PC-3 (cell line): ENCODE measurements at regions not wholly inside any gene's neighbourhood (a gene's known extent, or its start where the extent isn't known, plus 50 kb on each side); places are given as distances from the start of the nearest gene placed in this dataset.

Experiments used
- ATAC-seq: fragments of 200-7000 bp; cut with Tn5 transposase; 2 replicates; pipeline ENCODE4 v1.9.1; 2020; ENCODE audit warnings: mild to moderate bottlenecking, moderate library complexity
- BruUV-seq: library from RNA; stranded (reverse); fragments of 400-500 nt; replicated peaks from 2 replicates; lab custom pipeline; 2021; lab: Mats Ljungman, UMichigan
- CTCF ChIA-PET: fragments of 300-600 bp; sonication (Branson Sonifier 250); formaldehyde crosslinking; loops from one replicate; lab custom pipeline; 2022; ENCODE audit warnings: antibody characterized with exemption; lab: Charles Lee
- POLR2A ChIA-PET: fragments of 300-600 bp; sonication (Branson Sonifier 250); formaldehyde crosslinking; loops from one replicate; lab custom pipeline; 2022; ENCODE audit warnings: antibody characterized with exemption; ENCODE audit not compliant: unreplicated experiment; lab: Charles Lee
- DNase-seq: peaks from one replicate; pipeline ENCODE4 v3.0.0-alpha.2; 2015
- H2AFZ ChIP-seq: fragments of 300-600 bp; sonication (generic); 2 replicates; pipeline ENCODE4 v1.6.0; 2016; ENCODE audit warnings: antibody characterized with exemption, low read length
- H3F3A ChIP-seq: fragments of 300-600 bp; sonication (generic); one replicate; pipeline ENCODE4 v1.6.0; 2017; ENCODE audit warnings: antibody characterized with exemption, low read length, control low read depth, mild to moderate bottlenecking; ENCODE audit not compliant: unreplicated experiment
- H3K27ac ChIP-seq: fragments of 300-600 bp; sonication (generic); 2 replicates; pipeline ENCODE4 v1.5.1; 2016; ENCODE audit warnings: mild to moderate bottlenecking, low read length
- H3K27me3 ChIP-seq: fragments of 300-600 bp; sonication (generic); 2 replicates; pipeline ENCODE4 v1.6.1; 2016; ENCODE audit warnings: low read length, mixed read lengths
- H3K36me3 ChIP-seq: fragments of 300-600 bp; sonication (generic); 2 replicates; pipeline ENCODE4 v1.6.1; 2016; ENCODE audit warnings: low read depth, mixed run types, low read length, mixed read lengths
- H3K4me1 ChIP-seq: fragments of 300-600 bp; sonication (generic); 2 replicates; pipeline ENCODE4 v1.5.1; 2016; ENCODE audit warnings: low read length; ENCODE audit not compliant: insufficient read depth
- H3K4me2 ChIP-seq: fragments of 300-600 bp; sonication (generic); 2 replicates; pipeline ENCODE4 v1.6.0; 2016; ENCODE audit warnings: low read length
- H3K4me3 ChIP-seq: fragments of 300-600 bp; sonication (generic); 2 replicates; pipeline ENCODE4 v1.5.1; 2016; ENCODE audit warnings: mild to moderate bottlenecking, low read length, mixed read lengths
- H3K79me2 ChIP-seq: fragments of 300-600 bp; sonication (generic); 2 replicates; pipeline ENCODE4 v1.6.1; 2017; ENCODE audit warnings: low read length, mixed read lengths
- H3K9ac ChIP-seq: fragments of 300-600 bp; sonication (generic); 2 replicates; pipeline ENCODE4 v1.6.0; 2016; ENCODE audit warnings: mild to moderate bottlenecking, low read length
- H3K9me2 ChIP-seq: fragments of 300-600 bp; sonication (generic); replicated peaks from 2 replicates; pipeline ENCODE4 v1.6.1; 2016; ENCODE audit warnings: mixed run types, low read length, mixed read lengths
- H3K9me3 ChIP-seq: fragments of 300-600 bp; sonication (generic); 2 replicates; pipeline ENCODE4 v1.6.1; 2016; ENCODE audit warnings: low read length, mixed read lengths
- H4K20me1 ChIP-seq: fragments of 300-600 bp; sonication (generic); 2 replicates; pipeline ENCODE4 v1.6.1; 2016; ENCODE audit warnings: low read length, mixed read lengths
- EZH2 ChIP-seq: fragments of 300-600 bp; sonication (generic); IDR thresholded peaks from one replicate; pipeline ENCODE4 v1.6.1; 2017; ENCODE audit warnings: antibody characterized with exemption, mild to moderate bottlenecking, low read length; ENCODE audit not compliant: unreplicated experiment
- EZH2phosphoT487 ChIP-seq: fragments of 300-600 bp; sonication (generic); IDR thresholded peaks from 2 replicates; pipeline ENCODE4 v1.6.1; 2018; ENCODE audit warnings: mild to moderate bottlenecking, antibody characterized with exemption, low read length, borderline replicate concordance
- intact Hi-C: fragments of 100-400 bp; cut with micrococcal nuclease; formaldehyde crosslinking; loops from 2 replicates; pipeline ENCODE4 v1.9.0; 2023
- TF ChIP-seq, protein P1 (sequence below): fragments of 300-600 bp; sonication (generic); conservative IDR thresholded peaks from 2 replicates; pipeline ENCODE4 v1.5.1; 2017; ENCODE audit warnings: antibody characterized with exemption, low read depth, mild to moderate bottlenecking, low read length

DNA sequence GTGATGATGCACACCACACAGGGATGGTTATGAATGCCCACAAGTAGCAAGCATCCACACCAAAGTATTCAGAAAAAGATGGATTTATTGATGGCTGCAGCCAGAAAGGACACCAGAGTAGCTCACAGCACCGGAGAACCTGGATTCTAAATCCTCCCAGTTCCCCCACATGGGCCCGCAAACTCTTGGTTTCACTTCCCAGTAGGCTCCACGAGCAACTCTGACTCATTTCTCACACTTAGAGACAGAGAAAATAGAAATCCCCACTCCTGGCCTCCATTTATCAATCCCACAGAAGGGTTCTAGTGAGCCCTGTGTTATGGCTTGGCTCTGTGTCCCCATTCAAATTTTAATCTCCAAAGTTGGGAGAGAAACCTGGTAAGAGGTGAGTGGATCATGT is 426.7 kb upstream of the MYT1L start:
- H4K20me1 ChIP-seq = no peaks in the 10 kb centered on the region
- intact Hi-C loops = no loop called here
- no peaks in the 10 kb centered on the region for H3F3A ChIP-seq
- ChIA-PET CTCF (no interaction called here), POLR2A (no interaction called here)
- no peaks in the 10 kb centered on the region for H3K9me3 ChIP-seq
- no peak overlapping the region for H3K4me3 ChIP-seq
- no TSS peak for BruUV-seq
- no peaks in the 10 kb centered on the region for H3K9me2 ChIP-seq
- H3K4me2 ChIP-seq = no peak overlapping the region
- no peaks in the 10 kb centered on the region for H3K4me1 ChIP-seq
- no peaks in the 10 kb centered on the region for H3K79me2 ChIP-seq
- no peak overlapping the region for H2AFZ ChIP-seq
- TF ChIP-seq, protein P1, sequence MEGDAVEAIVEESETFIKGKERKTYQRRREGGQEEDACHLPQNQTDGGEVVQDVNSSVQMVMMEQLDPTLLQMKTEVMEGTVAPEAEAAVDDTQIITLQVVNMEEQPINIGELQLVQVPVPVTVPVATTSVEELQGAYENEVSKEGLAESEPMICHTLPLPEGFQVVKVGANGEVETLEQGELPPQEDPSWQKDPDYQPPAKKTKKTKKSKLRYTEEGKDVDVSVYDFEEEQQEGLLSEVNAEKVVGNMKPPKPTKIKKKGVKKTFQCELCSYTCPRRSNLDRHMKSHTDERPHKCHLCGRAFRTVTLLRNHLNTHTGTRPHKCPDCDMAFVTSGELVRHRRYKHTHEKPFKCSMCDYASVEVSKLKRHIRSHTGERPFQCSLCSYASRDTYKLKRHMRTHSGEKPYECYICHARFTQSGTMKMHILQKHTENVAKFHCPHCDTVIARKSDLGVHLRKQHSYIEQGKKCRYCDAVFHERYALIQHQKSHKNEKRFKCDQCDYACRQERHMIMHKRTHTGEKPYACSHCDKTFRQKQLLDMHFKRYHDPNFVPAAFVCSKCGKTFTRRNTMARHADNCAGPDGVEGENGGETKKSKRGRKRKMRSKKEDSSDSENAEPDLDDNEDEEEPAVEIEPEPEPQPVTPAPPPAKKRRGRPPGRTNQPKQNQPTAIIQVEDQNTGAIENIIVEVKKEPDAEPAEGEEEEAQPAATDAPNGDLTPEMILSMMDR = no peak
- TF ChIP-seq EZH2phosphoT487 (no peak), EZH2 (no peak)
- no peaks in the 10 kb centered on the region for H3K27me3 ChIP-seq
- no peak for DNase-seq
- H3K36me3 ChIP-seq = no peaks in the 10 kb centered on the region
- H3K9ac ChIP-seq = no peak overlapping the region
- ATAC-seq = no peak
- H3K27ac ChIP-seq = no peak overlapping the region

GRCh38 chr2:2756886-2757285 is 425.8 kb upstream of the MYT1L start:
- Histone ChIP-seq H3K27ac (no peak overlapping the region), H3K4me3 (no peak overlapping the region), H3K36me3 (no peaks in the 10 kb centered on the region), H3K9ac (no peak overlapping the region), H3F3A (no peaks in the 10 kb centered on the region), H3K9me3 (no peaks in the 10 kb centered on the region), H3K27me3 (no peaks in the 10 kb centered on the region), H3K4me2 (no peak overlapping the region), H2AFZ (no peak overlapping the region), H3K79me2 (no peaks in the 10 kb centered on the region), H4K20me1 (no peaks in the 10 kb centered on the region), H3K4me1 (no peaks in the 10 kb centered on the region), H3K9me2 (no peaks in the 10 kb centered on the region)
- POLR2A ChIA-PET = no interaction called here
- intact Hi-C loops = no loop called here
- no peak for TF ChIP-seq EZH2phosphoT487
- TF ChIP-seq, protein P1 = no peak
- no peak for TF ChIP-seq EZH2
- ATAC-seq (no peak), DNase-seq (no peak)
- CTCF ChIA-PET = no interaction called here
- BruUV-seq = no TSS peak

GRCh38 chr2:2755990-2756389 is 424.9 kb upstream of the MYT1L start:
- ATAC-seq = no peak
- H3K4me1 ChIP-seq = no peaks in the 10 kb centered on the region
- H3K36me3 ChIP-seq = no peaks in the 10 kb centered on the region
- DNase-seq = no peak
- H3K9me3 ChIP-seq = no peaks in the 10 kb centered on the region
- no TSS peak for BruUV-seq
- no peaks in the 10 kb centered on the region for H3F3A ChIP-seq
- H3K9ac ChIP-seq = no peak overlapping the region
- CTCF ChIA-PET = no interaction called here
- intact Hi-C loops = no loop called here
- H3K79me2 ChIP-seq = no peaks in the 10 kb centered on the region
- POLR2A ChIA-PET = no interaction called here
- TF ChIP-seq, protein P1 = no peak
- TF ChIP-seq EZH2 (no peak), EZH2phosphoT487 (no peak)
- no peaks in the 10 kb centered on the region for H3K27me3 ChIP-seq
- no peak overlapping the region for H3K4me2 ChIP-seq
- no peaks in the 10 kb centered on the region for H4K20me1 ChIP-seq
- H3K27ac ChIP-seq = no peak overlapping the region
- no peak overlapping the region for H2AFZ ChIP-seq
- H3K4me3 ChIP-seq = no peak overlapping the region
- no peaks in the 10 kb centered on the region for H3K9me2 ChIP-seq
